WERI-Rb-1 (cell line): ENCODE measurements at regions not wholly inside any gene's neighbourhood (a gene's known extent, or its start where the extent isn't known, plus 50 kb on each side); places are given as distances from the start of the nearest gene placed in this dataset.
"Not testable (repeated sequence)": the region's sequence is repeated elsewhere in the genome, so short reads cannot be mapped to it uniquely, and the experiment has no call there.

Experiments
- DNase-seq: peaks from one replicate; pipeline ENCODE4 v3.0.0-alpha.2; 2020
- H3K27ac ChIP-seq: fragments of 250-450 bp; sonication (Bioruptor Pico); 2 replicates; pipeline ENCODE4 v1.5.1; 2020; ENCODE audit warnings: mild to moderate bottlenecking, moderate library complexity
- H3K27me3 ChIP-seq: fragments of 250-450 bp; sonication (Bioruptor Pico); 2 replicates; pipeline ENCODE4 v1.5.1; 2021; ENCODE audit warnings: mild to moderate bottlenecking, low read depth, moderate library complexity; ENCODE audit not compliant: insufficient read depth, severe bottlenecking
- H3K36me3 ChIP-seq: fragments of 250-450 bp; sonication (Bioruptor Pico); 2 replicates; pipeline ENCODE4 v1.5.1; 2020; ENCODE audit warnings: mild to moderate bottlenecking, moderate library complexity
- H3K4me3 ChIP-seq: 2 replicates; pipeline ENCODE4 v1.5.1; 2011; ENCODE audit warnings: low read depth, mild to moderate bottlenecking, control low read depth, low read length
- H3K9me3 ChIP-seq: fragments of 250-450 bp; sonication (Bioruptor Pico); 2 replicates; pipeline ENCODE4 v1.5.1; 2021; ENCODE audit warnings: mild to moderate bottlenecking, moderate library complexity; ENCODE audit not compliant: severe bottlenecking

DNA sequence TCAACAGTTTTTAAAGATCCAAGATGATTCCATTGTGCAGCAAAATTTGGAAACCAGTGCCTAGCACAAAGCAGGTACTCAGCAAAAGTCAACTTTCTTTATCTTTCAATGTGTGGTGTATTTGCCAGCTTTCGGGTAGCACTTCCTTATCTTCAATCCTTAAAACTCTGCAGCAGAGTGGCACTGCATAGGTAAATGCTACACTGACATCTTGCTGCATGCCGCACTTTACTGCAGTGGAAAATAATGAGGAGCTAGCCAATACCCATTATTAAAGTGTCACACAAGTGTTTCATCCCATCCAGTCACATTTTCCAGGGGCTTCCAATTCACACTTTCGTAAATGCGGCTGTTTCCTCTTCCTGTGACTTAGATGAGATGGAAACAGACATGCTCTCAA, 401.7 kb upstream of the SPATA31A3 start:
- H3K4me3 ChIP-seq, H3K27me3 ChIP-seq, H3K9me3 ChIP-seq, H3K27ac ChIP-seq, H3K36me3 ChIP-seq, DNase-seq: not testable (repeated sequence)

- not testable (repeated sequence) for H3K4me3 ChIP-seq, H3K36me3 ChIP-seq, H3K9me3 ChIP-seq, DNase-seq, H3K27ac ChIP-seq, H3K27me3 ChIP-seq
These were observed 377.3 kb upstream of the SPATA31A3 start for GRCh38 chr9:67369664-67370063.

- H3K27ac ChIP-seq, DNase-seq, H3K4me3 ChIP-seq, H3K27me3 ChIP-seq, H3K36me3 ChIP-seq, H3K9me3 ChIP-seq: not testable (repeated sequence)
These were observed 370.0 kb upstream of the SPATA31A3 start for GRCh38 chr9:67362325-67362724.

- not testable (repeated sequence) for H3K9me3 ChIP-seq, H3K4me3 ChIP-seq, DNase-seq, H3K36me3 ChIP-seq, H3K27me3 ChIP-seq, H3K27ac ChIP-seq
These were observed 361.6 kb upstream of the SPATA31A3 start for GRCh38 chr9:67353961-67354360.

DNA sequence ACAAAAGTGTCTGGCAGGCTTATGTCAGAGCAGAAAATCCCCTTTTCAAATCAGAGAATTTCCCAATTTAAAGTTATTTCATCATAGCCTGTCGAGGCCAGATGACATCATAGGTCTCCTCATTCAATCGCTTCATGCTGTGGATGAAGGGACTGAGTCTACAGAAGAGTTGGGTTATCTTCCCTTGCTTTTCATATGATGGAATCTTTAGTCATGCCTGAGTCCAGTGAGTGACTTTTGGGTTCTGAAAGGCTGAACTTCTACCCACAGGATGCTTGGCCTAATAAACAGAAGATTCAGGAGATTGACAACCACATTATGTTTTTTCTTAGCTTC, 357.0 kb upstream of the SPATA31A3 start:
- not testable (repeated sequence) for H3K4me3 ChIP-seq, H3K27me3 ChIP-seq, H3K36me3 ChIP-seq, DNase-seq, H3K9me3 ChIP-seq, H3K27ac ChIP-seq

DNA sequence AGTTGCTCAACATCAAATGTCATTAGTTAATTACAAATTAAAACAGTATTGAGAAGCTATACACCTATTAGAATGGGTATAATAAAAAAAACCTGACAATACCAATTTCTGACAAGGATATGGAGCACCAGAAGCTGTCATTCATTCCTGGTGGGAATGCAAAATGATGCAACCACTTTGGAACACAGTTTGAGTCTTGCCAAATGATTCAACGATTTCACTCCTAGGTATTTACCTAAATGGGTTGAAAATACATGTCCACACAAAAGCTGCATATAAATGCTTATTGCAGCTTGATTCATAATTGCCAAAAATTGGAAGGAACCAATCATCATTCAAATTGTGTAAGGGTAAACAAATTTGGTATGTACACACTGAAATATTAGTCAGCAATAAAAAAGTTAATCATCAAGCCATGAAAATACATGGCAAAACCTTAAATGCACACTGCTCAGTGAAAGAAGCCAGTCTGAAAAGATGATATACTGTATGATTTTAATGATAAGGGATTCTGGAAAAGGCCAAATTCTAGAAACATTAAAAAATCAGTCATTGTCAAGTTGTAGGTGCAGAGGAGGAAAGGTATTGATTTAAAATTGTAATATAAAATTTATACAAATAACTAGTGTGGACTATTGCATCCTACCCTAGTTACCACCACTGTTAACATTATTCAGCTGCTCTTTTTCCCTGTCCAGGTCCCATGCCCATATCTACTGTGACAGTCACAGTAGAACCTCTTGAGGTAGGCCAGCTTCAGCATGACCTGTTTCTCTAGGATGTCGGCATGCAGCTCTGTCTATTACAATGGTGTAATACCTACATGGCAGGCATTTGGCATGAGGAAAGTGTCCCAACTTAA, 356.4 kb upstream of the SPATA31A3 start:
- not testable (repeated sequence) for H3K36me3 ChIP-seq, DNase-seq, H3K4me3 ChIP-seq, H3K27me3 ChIP-seq, H3K9me3 ChIP-seq, H3K27ac ChIP-seq

DNA sequence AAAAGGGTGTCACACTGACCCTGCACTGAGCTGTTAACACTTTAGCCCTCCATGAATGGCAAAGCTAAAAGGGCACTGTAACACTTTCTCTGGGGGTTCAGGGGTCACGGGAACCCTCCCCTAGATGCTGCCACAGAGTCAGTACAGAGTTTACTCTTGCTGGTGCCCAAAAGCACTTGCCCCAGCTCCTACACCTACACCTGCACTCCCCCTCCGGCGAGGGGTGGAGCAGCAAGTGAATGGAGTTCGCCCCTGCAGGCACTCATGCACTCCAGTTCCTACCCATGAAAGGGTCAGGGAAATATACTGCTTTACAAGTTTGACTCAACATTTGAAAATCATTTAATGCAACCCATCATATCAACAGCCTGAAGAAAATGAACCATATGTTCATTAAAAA, 355.7 kb upstream of the SPATA31A3 start:
- H3K27me3 ChIP-seq, H3K36me3 ChIP-seq, DNase-seq, H3K4me3 ChIP-seq, H3K27ac ChIP-seq, H3K9me3 ChIP-seq: not testable (repeated sequence)

DNA sequence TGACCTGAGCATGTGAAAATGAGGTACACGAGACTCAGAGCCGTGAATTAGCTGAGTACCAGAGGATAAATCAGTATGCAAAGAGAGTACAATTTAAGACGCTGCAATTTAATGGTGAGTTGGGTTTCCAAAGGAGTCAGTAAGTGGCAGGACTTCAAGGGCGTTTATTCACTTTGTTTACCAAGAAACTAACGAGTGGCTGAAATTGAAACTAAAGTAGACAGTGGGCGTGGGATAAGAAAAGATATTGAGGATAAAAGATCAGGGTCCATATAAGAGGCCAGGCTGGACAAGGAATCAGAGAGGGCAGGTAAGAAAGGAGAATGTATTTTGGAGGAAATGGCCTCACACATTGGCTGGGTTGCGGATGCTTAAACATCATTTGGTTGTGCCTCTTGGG, 346.9 kb upstream of the SPATA31A3 start:
- not testable (repeated sequence) for H3K4me3 ChIP-seq, H3K27ac ChIP-seq, H3K36me3 ChIP-seq, DNase-seq, H3K9me3 ChIP-seq, H3K27me3 ChIP-seq

- not testable (repeated sequence) for H3K9me3 ChIP-seq, DNase-seq, H3K27me3 ChIP-seq, H3K4me3 ChIP-seq, H3K27ac ChIP-seq, H3K36me3 ChIP-seq
These were observed 345.9 kb upstream of the SPATA31A3 start for GRCh38 chr9:67338201-67338600.

GRCh38 chr9:67334727-67335572, 342.6 kb upstream of the SPATA31A3 start:
- H3K27me3 ChIP-seq, DNase-seq, H3K9me3 ChIP-seq: not testable (repeated sequence)

DNA sequence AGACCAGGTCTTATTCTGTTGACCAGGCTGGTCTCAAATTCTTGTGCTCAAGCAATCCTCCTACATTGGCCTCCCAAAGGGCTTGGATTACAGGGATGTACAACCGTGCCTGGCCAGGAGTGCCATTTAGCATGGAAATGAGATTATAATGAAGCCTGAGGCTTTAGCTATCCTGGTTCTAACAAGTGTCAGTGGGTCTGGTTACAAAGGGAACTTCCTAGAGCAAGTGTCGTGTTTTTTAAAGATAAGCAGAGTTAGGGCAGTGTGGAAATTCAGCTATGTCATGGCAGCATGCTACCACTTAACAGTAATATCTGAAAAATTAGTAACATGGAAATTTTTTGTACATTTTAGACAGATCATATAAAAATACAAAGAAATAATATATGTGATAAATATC, 339.3 kb upstream of the SPATA31A3 start:
- not testable (repeated sequence) for H3K36me3 ChIP-seq, H3K9me3 ChIP-seq, H3K4me3 ChIP-seq, H3K27me3 ChIP-seq, DNase-seq, H3K27ac ChIP-seq

More at GRCh38 chr9:67334727-67335572, 342.6 kb upstream of the SPATA31A3 start:
- H3K27ac ChIP-seq, H3K36me3 ChIP-seq, H3K4me3 ChIP-seq: not testable (repeated sequence)

DNA sequence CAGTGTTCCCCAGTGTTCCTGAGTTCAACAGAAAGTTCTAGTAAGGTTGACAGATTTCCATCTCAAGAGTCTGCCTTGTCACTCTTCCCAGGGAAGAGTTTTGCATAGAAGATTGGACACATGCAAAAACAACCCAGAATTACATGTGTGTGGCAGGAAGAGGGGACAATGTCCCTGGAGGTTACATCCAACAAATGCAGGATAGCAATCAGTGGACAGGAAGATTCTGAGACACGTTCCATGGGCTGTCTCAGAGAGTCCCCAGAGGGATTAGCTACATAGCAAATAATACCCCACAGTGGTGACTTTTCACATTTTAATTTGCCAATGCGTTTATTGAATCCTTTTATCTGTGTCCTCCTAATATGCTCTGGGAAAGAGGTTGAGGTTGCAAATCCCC, 321.1 kb upstream of the SPATA31A3 start:
- not testable (repeated sequence) for DNase-seq, H3K9me3 ChIP-seq, H3K36me3 ChIP-seq, H3K27me3 ChIP-seq, H3K4me3 ChIP-seq, H3K27ac ChIP-seq

GRCh38 chr9:67312504-67312903, 320.2 kb upstream of the SPATA31A3 start:
- not testable (repeated sequence) for H3K36me3 ChIP-seq, H3K27ac ChIP-seq, H3K9me3 ChIP-seq, DNase-seq, H3K4me3 ChIP-seq, H3K27me3 ChIP-seq

DNA sequence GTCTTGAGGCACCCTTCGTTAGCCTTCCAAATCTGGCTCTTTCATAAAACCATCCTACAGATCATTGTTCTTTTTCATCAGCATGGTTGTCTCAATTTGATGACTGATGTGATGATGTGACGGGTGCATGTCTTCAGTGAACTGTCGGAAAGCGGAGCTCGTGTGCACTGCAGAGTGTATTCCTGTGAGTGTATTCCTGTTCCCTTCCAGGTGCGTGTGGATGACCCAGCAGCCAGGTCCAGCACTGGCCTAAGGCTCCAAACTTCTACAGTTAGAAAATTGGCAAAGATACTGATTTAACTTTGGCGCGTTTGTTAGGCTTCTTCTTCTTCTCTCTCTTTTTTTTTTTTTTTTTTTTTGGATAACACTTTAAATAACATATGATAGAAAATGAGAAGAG, 314.8 kb upstream of the SPATA31A3 start:
- not testable (repeated sequence) for DNase-seq, H3K9me3 ChIP-seq, H3K36me3 ChIP-seq, H3K27ac ChIP-seq, H3K4me3 ChIP-seq, H3K27me3 ChIP-seq

DNA sequence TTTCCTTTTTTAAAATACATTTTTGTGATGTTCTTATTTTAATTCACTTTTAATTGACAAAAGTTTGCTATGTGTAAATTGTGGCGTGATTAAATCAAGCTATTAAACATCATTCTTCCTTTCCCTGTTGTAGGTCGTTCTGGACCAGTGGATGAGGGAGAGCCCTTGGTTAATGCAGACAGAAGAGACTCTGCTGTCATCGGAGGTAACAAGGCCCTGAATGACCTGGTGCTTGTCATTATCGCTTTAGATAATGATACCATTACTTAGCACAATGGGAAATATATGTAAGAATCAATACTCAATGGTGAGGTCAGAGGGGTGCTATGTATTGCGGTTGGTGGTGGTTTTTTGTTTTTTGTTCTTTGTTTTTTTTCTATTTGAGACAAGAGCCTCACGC, 296.4 kb upstream of the SPATA31A3 start:
- not testable (repeated sequence) for H3K4me3 ChIP-seq, H3K36me3 ChIP-seq, H3K27me3 ChIP-seq, H3K9me3 ChIP-seq, H3K27ac ChIP-seq, DNase-seq
